ENCODE measurements at regions not wholly inside any gene's neighbourhood (a gene's known extent, or its start where the extent isn't known, plus 50 kb on each side); places are given as distances from the start of the nearest gene placed in this dataset.
"Not testable (repeated sequence)": the region's sequence is repeated elsewhere in the genome, so short reads cannot be mapped to it uniquely, and the experiment has no call there.

DNA sequence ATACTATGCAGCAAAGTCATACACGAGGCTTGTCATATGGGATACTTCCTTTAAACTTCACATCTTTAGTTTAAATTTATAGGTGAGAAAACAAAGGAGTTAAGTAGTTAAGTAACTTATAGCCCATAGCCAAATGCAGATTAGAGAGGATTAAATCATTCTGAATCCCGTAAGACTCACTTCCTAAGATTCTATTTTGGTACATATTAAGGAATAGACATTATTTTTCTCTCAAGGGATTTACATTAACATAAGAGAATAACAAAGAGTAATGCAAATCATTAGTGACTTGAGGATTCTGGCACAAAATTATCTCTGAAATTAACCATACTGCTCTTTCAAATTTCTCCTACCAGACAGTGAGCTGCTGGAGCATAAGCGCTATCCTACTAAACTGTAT, 747.4 kb upstream of the ARPP21 start:
- TF ChIP-seq, protein P1, sequence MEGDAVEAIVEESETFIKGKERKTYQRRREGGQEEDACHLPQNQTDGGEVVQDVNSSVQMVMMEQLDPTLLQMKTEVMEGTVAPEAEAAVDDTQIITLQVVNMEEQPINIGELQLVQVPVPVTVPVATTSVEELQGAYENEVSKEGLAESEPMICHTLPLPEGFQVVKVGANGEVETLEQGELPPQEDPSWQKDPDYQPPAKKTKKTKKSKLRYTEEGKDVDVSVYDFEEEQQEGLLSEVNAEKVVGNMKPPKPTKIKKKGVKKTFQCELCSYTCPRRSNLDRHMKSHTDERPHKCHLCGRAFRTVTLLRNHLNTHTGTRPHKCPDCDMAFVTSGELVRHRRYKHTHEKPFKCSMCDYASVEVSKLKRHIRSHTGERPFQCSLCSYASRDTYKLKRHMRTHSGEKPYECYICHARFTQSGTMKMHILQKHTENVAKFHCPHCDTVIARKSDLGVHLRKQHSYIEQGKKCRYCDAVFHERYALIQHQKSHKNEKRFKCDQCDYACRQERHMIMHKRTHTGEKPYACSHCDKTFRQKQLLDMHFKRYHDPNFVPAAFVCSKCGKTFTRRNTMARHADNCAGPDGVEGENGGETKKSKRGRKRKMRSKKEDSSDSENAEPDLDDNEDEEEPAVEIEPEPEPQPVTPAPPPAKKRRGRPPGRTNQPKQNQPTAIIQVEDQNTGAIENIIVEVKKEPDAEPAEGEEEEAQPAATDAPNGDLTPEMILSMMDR (IDR thresholded peaks at IDR 0.05; ENCODE audit: control extremely low read depth, extremely low read depth, low read depth, missing control alignments) = no peak
- ChIA-PET CTCF (no interaction called here), POLR2A (no interaction called here)
- no peak for DNase-seq (ENCODE audit: extremely low spot score)

DNA sequence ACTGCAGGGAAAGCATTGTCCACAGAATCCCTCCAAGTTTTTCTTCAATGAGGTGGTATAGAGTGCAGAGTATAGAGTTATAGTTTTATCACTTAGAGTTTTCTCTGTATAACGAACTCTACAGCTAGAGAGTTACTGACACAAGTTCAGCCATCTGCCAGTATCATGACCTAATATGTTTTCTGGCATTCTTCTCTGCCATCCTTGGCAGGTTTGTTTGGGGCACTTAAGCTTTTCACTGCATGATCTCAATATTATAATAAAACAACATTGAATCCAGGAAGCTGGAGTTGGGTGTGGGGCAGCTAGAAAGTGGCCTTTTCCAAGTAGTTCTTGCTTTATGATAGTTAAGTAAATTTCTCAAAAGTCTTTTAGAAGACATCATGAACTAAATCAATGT, 743.5 kb upstream of the ARPP21 start:
- POLR2A ChIA-PET = no interaction called here
- no peak for DNase-seq (ENCODE audit: extremely low spot score)
- CTCF ChIA-PET = interaction anchor here (1.7 kb wide), 1 partner anchor 9 kb away, joined by 7 read pairs; no protein-coding TSS in a partner anchor
- TF ChIP-seq, protein P1 (IDR thresholded peaks at IDR 0.05; ENCODE audit: control extremely low read depth, extremely low read depth, low read depth, missing control alignments) = no peak

DNA sequence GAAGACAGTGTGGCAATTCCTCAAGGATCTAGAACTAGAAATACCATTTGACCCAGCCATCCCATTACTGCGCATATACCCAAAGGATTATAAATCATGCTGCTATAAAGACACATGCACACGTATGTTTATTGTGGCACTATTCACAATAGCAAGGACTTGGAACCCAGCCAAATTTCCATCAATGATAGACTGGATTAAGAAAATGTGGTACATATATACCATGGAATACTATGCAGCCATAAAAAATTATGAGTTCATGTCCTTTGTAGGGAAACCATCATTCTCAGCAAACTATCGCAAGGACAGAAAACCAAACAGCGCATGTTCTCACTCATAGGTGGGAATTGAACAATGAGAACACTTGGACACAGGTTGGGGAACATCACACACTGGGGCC, 729.6 kb upstream of the ARPP21 start:
- CTCF ChIA-PET = interaction anchor here (1.8 kb wide), 1 partner anchor 11 kb away, joined by 3 read pairs; no protein-coding TSS in a partner anchor
- DNase-seq (ENCODE audit: extremely low spot score); POLR2A ChIA-PET: not testable (repeated sequence)

DNA sequence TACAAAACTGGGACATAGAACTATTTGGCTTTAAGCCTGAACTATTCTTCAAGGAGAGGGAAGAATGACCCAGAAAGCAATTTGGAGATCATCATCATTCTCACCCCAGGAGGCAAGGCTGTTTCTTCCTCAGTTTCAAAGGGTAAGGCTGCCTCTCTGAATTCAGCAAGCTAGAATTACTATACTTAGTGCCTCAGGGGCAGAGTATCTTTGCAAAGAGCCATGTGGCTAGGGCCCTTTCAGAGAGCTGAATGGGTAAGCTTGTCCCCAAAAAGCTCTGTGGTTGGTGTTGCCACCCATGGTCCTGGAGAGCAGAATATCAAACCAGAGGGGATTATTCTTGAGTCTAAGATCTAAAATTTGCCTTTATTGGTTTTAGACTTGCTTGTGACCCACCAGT, 720.3 kb upstream of the ARPP21 start:
- DNase-seq (ENCODE audit: extremely low spot score) = no peak
- ChIA-PET POLR2A (no interaction called here), CTCF (interaction anchor here (1.0 to 1.1 kb wide), 2 partner anchors 9 to 14 kb away, joined by 3 to 4 read pairs; no protein-coding TSS in a partner anchor)
- TF ChIP-seq, protein P1 (IDR thresholded peaks at IDR 0.05; ENCODE audit: control extremely low read depth, extremely low read depth, low read depth, missing control alignments) = no peak

DNA sequence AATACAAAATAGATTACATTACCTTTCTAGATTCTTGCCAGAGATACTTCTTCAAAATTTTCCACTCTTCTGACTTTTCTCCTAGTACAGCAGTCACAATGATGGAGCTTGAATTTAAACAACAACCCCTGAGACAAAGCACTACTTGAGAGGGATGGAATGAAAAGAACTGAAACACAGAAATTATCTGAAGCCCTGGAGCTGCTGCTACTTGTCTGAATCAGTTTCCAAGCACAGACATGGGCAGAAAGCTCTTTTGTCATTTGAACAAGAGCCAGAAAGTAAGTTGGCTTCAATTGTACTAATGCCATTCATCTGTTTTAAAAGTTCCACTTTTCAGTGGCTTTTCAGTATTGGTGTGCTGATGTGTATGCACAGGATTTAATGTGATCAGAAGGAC, 718.5 kb upstream of the ARPP21 start:
- DNase-seq (ENCODE audit: extremely low spot score) = no peak
- POLR2A ChIA-PET = no interaction called here
- TF ChIP-seq, protein P1 (IDR thresholded peaks at IDR 0.05; ENCODE audit: control extremely low read depth, extremely low read depth, low read depth, missing control alignments) = no peak
- CTCF ChIA-PET = interaction anchor here (1.2 to 1.4 kb wide), 2 partner anchors 12 to 21 kb away, joined by 3 to 4 read pairs; no protein-coding TSS in a partner anchor

DNA sequence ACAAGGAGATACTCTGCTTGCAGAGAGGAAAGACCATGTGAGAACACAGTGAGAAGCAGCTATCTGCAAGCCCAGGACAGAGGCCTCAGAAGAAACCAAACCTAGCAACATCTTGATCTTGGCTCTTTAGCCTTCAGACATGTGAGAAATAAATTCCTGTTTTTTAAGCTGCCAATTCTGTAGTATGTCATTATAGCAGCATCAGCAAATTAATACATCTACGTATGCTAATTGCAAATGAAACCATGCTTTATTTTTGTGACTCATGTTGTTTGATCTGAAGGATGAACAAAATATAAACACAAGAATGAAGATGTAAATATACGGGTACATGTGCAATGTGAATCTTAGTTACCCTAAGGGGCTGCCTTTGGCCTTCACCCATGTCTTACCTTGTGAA, 714.4 kb upstream of the ARPP21 start:
- POLR2A ChIA-PET = no interaction called here
- TF ChIP-seq, protein P1 (IDR thresholded peaks at IDR 0.05; ENCODE audit: control extremely low read depth, extremely low read depth, low read depth, missing control alignments) = no peak
- no peak for DNase-seq (ENCODE audit: extremely low spot score)
- CTCF ChIA-PET = no interaction called here

DNA sequence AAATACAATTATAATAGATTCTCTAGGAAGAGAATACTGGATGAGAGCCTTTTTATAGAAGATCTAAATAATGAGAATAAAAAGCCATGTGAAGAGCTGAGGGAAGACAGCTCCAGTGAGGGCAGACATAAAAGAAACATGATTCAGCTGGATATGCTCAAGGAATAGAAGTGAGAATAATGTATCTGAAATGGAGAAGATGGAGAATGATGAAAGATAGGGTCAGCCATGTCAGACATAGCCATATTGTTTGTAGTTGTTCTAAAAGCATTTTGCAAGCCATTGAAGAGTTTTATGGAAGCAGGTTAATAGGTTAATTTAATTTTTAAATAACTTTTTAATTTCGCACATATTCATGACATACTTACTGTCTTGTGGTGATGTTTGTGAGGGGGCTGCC, 713.5 kb upstream of the ARPP21 start:
- no peak for DNase-seq (ENCODE audit: extremely low spot score)
- ChIA-PET POLR2A (no interaction called here), CTCF (no interaction called here)
- TF ChIP-seq, protein P1 (IDR thresholded peaks at IDR 0.05; ENCODE audit: control extremely low read depth, extremely low read depth, low read depth, missing control alignments) = no peak
